ENCODE measurements at regions not wholly inside any gene's neighbourhood (a gene's known extent, or its start where the extent isn't known, plus 50 kb on each side); places are given as distances from the start of the nearest gene placed in this dataset.
"Not testable (repeated sequence)": the region's sequence is repeated elsewhere in the genome, so short reads cannot be mapped to it uniquely, and the experiment has no call there.

- no peak for DNase-seq
Measured at GRCh38 chr3:18611991-18612390, 186.9 kb upstream of the SATB1 start.

- no peak for DNase-seq
Measured at GRCh38 chr3:18609187-18609586, 184.0 kb upstream of the SATB1 start.

- no peak for DNase-seq
Measured at GRCh38 chr3:18597919-18598318, 172.8 kb upstream of the SATB1 start.

- DNase-seq: no peak
Measured at GRCh38 chr3:18593231-18593630, 168.1 kb upstream of the SATB1 start.

GRCh38 chr3:18591120-18591519 lies 166.0 kb upstream of the SATB1 start:
- DNase-seq: no peak

GRCh38 chr3:18586076-18586475 lies 160.9 kb upstream of the SATB1 start:
- no peak for DNase-seq

GRCh38 chr3:18585004-18585968 lies 160.1 kb upstream of the SATB1 start:
- no peak for DNase-seq

GRCh38 chr3:18580268-18580667 lies 155.1 kb upstream of the SATB1 start:
- peak; percentile 3 for DNase-seq

- DNase-seq: no peak
Measured at GRCh38 chr3:18579661-18580060, 154.5 kb upstream of the SATB1 start.

- DNase-seq: no peak
Measured at GRCh38 chr3:18575573-18575972, 150.4 kb upstream of the SATB1 start.

GRCh38 chr3:18572809-18573208 lies 147.7 kb upstream of the SATB1 start:
- no peak for DNase-seq

- no peak for DNase-seq
Measured at GRCh38 chr3:18567293-18567692, 142.2 kb upstream of the SATB1 start.

- no peak for DNase-seq
Measured at GRCh38 chr3:18562364-18563154, 137.4 kb upstream of the SATB1 start.

GRCh38 chr3:18559331-18559842 lies 134.2 kb upstream of the SATB1 start:
- peak; percentile 16 for DNase-seq

- no peak for DNase-seq
Measured at GRCh38 chr3:18558507-18558906, 133.4 kb upstream of the SATB1 start.

GRCh38 chr3:18557216-18557615 lies 132.1 kb upstream of the SATB1 start:
- no peak for DNase-seq

- DNase-seq: no peak
Measured at GRCh38 chr3:18556503-18557135, 131.5 kb upstream of the SATB1 start.

GRCh38 chr3:18556001-18556408 lies 130.9 kb upstream of the SATB1 start:
- no peak for DNase-seq

- DNase-seq: not testable (repeated sequence)
Measured at GRCh38 chr3:18552579-18553105, 127.5 kb upstream of the SATB1 start.

GRCh38 chr3:18546632-18547031 lies 121.5 kb upstream of the SATB1 start:
- DNase-seq: no peak

- no peak for DNase-seq
Measured at GRCh38 chr3:18544146-18544545, 119.0 kb upstream of the SATB1 start.

Measured in tongue (tissue), 1 donor.